A549 (cell line): ENCODE measurements at regions not wholly inside any gene's neighbourhood (a gene's known extent, or its start where the extent isn't known, plus 50 kb on each side); places are given as distances from the start of the nearest gene placed in this dataset.

ENCODE experiments used
- CEBPB ChIP-seq, 2 experiments: fragments of >200 bp in 1 of 2; sonication (Bioruptor Twin) in 1 of 2; formaldehyde crosslinking in 1 of 2; IDR thresholded peaks; 2 replicates each; pipeline ENCODE4 v1.6.1; 2012 to 2016
- CTCF ChIP-seq: fragments of >200 bp; sonication (Bioruptor Twin); formaldehyde crosslinking; IDR thresholded peaks from 3 replicates; pipeline ENCODE4 v1.5.1; 2016
- EP300 ChIP-seq, 2 experiments: fragments of >200 bp; sonication (Bioruptor Twin); formaldehyde crosslinking; IDR thresholded peaks; 2 replicates in 1 of 2; 3 replicates in 1 of 2; pipeline ENCODE4 v1.6.1; 2016 to 2017
- FOSB ChIP-seq: fragments of 250-450 bp; sonication (Bioruptor Pico); IDR thresholded peaks from 2 replicates; pipeline ENCODE4 v1.5.0; 2020; ENCODE audit warnings: mild to moderate bottlenecking, moderate library complexity
- FOSL2 ChIP-seq, 2 experiments: fragments of 450-650 bp in 1 of 2; fragments of >200 bp in 1 of 2; sonication (Bioruptor Twin) in 1 of 2; formaldehyde crosslinking; IDR thresholded peaks; 2 replicates each; pipeline versions ENCODE4 v1.5.0 to v1.6.1; 2016 to 2020; ENCODE audit warnings: mild to moderate bottlenecking in 1 of 2, moderate library complexity in 1 of 2
- HOXA7 ChIP-seq: fragments of 250-450 bp; sonication (Bioruptor Pico); IDR thresholded peaks from 2 replicates; pipeline ENCODE4 v1.5.0; 2020; ENCODE audit warnings: mild to moderate bottlenecking, moderate library complexity
- JUNB ChIP-seq: fragments of >200 bp; sonication (Bioruptor Twin); formaldehyde crosslinking; IDR thresholded peaks from 2 replicates; pipeline ENCODE4 v1.6.1; 2016
- POLR2A ChIP-seq: IDR thresholded peaks from 2 replicates; pipeline ENCODE4 v1.6.1; 2012; ENCODE audit warnings: mild to moderate bottlenecking, low read length
- RARB ChIP-seq: fragments of 250-450 bp; sonication (Bioruptor Pico); IDR thresholded peaks from 2 replicates; pipeline ENCODE4 v1.8.0; 2021; ENCODE audit warnings: mild to moderate bottlenecking, moderate library complexity
- RCOR1 ChIP-seq: fragments of 150-350 bp; IDR thresholded peaks from 2 replicates; pipeline ENCODE4 v1.6.1; 2014; ENCODE audit warnings: antibody characterized with exemption, low read length, low read depth
- REST ChIP-seq: fragments of 200-600 bp; sonication (generic); IDR thresholded peaks from 2 replicates; pipeline ENCODE4 v1.6.1; 2016; ENCODE audit warnings: antibody characterized with exemption, mild to moderate bottlenecking, moderate library complexity
- TP53 ChIP-seq: fragments of 250-450 bp; sonication (Bioruptor Pico); IDR thresholded peaks from 2 replicates; pipeline ENCODE4 v1.5.0; 2021; ENCODE audit warnings: mild to moderate bottlenecking, moderate library complexity

GRCh38 chr12:93048656-93049055, 119.6 kb upstream of the EEA1 start:
- TF ChIP-seq HOXA7 (CRISPR knock-in tag) (no peak), CEBPB (IDR thresholded peaks at IDR 0.05) (no peak), FOSB (CRISPR knock-in tag) (no peak), RARB (CRISPR knock-in tag) (no peak), EP300 (IDR thresholded peaks at IDR 0.05) (no peak), REST (no peak), TP53 (CRISPR knock-in tag) (no peak), RCOR1 (no peak), CTCF (no peak), FOSL2 (IDR thresholded peaks at IDR 0.05) (no peak), FOSL2 (CRISPR knock-in tag; IDR thresholded peaks at IDR 0.05) (no peak), JUNB (no peak), POLR2A (no peak)
